ENCODE measurements at regions not wholly inside any gene's neighbourhood (a gene's known extent, or its start where the extent isn't known, plus 50 kb on each side); places are given as distances from the start of the nearest gene placed in this dataset.
"Not testable (repeated sequence)": the region's sequence is repeated elsewhere in the genome, so short reads cannot be mapped to it uniquely, and the experiment has no call there.

DNA sequence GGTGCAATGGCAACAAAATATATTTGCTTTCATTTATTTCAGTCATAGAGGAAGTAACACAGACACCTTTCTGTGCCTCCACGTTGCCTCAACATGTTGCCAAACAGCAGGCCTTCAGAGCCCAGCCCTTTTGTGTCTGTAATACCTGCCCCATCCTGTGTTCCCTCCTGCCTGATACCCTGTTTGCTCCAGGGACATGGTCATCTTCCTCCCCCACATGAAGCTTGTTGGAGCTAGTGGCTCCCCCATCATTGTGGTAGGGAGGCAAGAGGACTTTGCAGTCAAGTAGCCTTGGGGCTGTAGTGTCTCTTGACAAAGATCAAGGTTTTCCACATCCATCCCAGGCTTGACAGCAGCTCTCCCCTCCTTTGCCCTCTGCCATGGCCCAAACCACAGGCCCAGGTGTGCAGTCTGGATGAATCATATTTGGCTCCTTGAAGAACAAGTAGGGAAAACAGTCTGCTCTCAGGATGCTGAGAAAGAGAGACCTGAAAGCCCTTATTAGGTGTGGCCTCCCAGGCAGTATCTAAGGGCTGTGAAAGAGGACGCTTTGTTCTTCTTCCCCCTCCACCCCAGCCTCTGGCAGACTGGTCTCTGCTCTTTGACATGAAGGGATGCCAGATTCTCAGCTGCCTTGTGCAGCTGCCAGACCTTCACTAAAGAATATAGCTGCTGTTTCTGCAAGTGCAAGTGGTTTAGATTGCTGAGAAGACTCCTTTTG lies 329.0 kb downstream of the C12orf75 start:
- peak; percentile 76 for DNase-seq

DNA sequence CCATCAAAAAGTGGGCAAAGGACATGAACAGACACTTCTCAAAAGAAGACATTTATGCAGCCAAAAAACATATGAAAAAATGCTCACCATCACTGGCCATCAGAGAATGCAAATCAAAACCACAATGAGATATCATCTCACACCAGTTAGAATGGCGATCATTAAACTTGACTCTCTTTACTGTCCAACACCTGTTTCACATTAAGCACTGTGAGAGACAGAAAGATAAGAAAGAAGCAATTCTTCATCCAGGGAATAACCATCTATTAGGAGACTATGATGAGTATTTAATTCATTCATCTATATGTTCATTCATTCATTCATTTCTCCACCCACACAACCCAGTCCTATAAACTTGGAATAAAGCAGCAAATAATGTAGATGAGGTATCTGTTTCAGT lies 334.3 kb downstream of the C12orf75 start:
- not testable (repeated sequence) for DNase-seq

DNA sequence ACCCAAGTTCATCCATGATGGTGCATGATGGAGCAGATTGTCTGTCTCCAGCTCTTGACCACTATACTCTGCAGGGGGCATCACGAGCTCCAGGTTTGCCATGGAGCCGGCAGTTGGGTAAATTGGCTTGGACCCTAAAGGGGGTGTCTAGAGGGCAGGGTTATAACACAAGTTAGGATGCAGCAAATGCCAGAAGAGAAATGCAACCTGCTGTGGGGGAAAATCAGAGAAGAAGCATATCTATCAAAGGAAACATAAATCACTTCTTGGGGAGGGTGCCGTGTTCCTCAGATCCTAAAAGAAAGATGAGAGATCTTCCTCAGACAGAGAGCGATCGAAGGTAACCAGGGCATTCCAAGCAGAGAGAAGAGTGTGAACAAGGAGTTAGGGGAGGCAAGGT lies 334.9 kb downstream of the C12orf75 start:
- no peak for DNase-seq

- DNase-seq: no peak
Measured at GRCh38 chr12:105667973-105668743, 337.7 kb downstream of the C12orf75 start.

GRCh38 chr12:105670672-105671071 lies 340.2 kb downstream of the C12orf75 start:
- no peak for DNase-seq

GRCh38 chr12:105671720-105672119 lies 341.2 kb downstream of the C12orf75 start:
- DNase-seq: no peak

GRCh38 chr12:105672121-105672975 lies 341.9 kb downstream of the C12orf75 start:
- peak; percentile 80 for DNase-seq

GRCh38 chr12:105674871-105675699 lies 344.6 kb downstream of the C12orf75 start:
- DNase-seq: no peak

- no peak for DNase-seq
Measured at GRCh38 chr12:105676694-105677093, 346.2 kb downstream of the C12orf75 start.

DNA sequence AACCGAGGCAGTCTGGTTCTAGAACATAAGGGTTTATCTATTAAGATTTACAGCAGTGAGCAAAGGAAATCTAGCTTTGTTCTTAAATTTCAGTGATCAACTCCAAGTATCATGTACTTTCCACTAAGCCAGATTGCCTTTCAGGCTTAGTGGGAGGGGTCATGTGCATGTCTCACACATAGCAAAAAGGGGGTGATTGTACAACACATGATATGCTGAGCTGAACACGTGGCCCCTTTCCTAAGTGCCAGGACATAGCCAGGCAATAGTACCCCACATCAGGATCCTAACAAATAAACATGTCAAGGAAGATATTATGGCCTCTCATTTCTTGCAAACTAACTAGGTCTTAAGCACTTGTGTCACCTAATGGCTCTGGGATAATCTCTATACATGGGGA lies 347.2 kb downstream of the C12orf75 start:
- DNase-seq: no peak

DNA sequence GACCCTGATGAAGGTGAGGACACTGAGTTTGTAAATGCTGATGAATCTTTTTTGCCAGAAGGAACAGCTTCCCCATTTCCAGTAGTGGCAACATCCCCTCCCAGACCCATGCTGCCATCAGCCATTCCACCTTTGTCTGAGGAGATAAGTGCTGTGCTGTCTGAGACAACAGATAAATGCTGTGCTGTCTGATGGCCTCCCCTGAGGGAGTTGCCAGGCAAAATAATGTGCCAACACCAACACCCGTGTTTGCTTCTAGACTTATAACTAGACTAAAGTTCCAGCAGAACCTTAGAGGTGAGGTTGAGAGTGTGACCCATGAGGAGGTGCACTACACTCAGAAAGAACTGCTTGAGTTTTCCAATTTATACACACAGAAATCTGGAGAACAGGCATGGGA lies 349.5 kb downstream of the C12orf75 start:
- DNase-seq: no peak

DNA sequence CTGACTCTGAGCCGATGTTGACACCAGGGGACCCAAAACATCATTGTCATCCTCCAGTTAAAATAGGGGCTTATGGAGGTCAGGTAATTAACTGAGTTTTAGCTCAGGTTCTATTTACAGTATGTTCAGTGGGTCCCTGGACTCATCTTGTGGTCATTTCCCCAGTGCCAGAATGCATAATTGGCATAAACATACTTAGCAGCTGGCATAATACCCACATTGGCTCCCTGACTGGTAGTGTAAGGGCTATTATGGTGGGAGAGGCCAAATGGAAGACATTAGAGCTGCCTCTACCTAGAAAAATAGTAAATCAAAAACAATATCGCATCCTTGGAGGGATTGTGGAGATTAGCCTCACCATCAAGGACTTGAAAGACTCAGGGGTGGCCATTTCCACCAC lies 350.9 kb downstream of the C12orf75 start:
- DNase-seq: no peak

DNA sequence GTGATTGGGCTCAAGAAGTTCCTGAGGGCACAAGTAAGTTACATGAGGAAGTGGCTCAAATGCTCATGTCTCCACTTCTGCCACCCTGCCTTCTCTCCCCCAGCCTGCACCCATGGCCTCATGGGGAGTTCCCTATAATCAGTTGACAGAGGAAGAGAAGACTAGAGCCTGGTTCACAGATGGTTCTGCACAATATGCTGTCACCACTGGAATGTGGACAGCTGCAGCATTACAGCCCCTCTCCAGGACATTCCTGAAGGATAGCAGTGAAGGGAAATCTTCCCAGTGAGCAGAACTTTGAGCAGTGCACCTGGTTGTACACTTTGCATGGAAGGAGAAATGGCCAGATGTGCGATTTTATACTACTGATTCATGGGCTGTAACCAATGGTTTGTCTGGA lies 352.3 kb downstream of the C12orf75 start:
- not testable (repeated sequence) for DNase-seq

- not testable (repeated sequence) for DNase-seq
Measured at GRCh38 chr12:105683836-105684235, 353.3 kb downstream of the C12orf75 start.

DNA sequence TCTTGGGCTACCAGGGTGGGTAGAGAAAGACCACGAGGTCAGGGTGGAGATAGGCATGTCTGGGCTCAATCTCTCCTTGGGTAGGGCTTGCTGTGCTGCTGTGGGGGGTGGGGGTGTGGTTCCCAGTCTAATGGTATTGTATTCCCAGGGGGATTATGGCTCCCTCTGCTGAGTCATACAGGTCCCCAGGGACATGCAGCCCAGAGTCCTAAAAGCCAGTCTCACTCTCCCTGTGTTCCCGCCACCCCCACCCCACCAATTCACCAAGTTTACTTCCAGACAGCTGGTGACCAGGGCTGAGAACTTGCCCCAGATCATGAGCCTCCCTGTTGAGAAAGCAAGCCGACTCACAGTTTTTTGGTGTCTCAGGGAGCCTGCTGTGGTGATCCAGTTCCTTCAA lies 367.6 kb downstream of the C12orf75 start:
- DNase-seq: no peak

DNA sequence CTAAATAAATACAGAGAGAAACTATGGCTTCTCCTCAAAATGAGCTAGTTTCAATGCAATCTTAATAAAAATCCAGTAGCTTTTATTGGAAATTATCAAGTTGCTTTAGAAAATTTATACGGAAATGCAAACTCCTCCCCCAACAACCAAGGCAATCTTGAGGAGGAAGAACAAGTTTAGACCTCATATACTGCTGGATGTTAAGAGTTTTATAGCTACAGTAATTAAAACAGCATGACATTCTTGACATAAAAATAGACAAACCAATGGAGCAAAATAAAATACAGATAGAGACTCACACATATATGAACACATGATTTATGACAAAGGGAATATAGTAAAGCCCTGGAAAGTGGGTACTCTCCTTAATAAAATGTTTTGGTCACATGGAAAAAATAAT lies 368.7 kb downstream of the C12orf75 start:
- no peak for DNase-seq

DNA sequence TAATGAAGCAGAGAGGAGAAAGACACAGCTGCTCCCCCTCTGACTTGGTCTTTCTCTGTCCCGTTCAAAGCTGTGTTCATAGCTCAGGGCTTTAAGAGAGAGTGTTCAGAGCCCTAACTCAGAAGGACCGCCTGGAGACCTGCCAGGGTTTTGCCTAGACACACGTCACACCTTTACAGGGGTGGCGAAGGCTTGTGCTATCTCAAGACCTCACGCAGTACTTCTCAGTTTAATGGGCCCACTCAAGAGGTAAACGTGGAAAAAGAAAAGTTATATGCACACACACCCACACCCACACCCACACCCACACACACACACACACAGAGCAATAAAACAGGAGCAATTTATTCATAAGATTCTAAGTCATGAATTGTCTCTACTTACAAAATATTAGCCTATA lies 374.3 kb downstream of the C12orf75 start:
- no peak for DNase-seq

DNA sequence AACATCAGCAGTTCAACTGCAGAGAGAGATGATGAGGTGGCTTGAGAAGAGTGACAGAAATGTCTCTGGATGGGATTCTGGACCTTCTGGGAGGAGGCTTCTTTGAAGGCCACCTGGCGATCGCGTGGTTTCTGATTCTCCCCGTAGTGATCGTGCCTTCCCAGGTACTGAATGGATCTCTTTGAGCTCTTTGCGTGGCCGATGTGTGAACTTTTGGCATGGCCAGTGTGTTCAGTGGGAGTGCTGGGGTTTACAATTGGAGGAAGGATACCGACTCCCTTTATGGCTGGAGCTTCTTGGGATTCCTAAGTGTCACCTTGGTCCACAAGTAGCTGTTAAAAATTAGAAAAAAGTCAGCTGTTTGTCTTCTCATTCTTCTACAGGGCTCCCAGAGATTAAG lies 374.7 kb downstream of the C12orf75 start:
- no peak for DNase-seq

GRCh38 chr12:105705765-105706164 lies 375.3 kb downstream of the C12orf75 start:
- DNase-seq: peak; percentile 55

- DNase-seq: no peak
Measured at GRCh38 chr12:105706321-105706972, 376.0 kb downstream of the C12orf75 start.

DNA sequence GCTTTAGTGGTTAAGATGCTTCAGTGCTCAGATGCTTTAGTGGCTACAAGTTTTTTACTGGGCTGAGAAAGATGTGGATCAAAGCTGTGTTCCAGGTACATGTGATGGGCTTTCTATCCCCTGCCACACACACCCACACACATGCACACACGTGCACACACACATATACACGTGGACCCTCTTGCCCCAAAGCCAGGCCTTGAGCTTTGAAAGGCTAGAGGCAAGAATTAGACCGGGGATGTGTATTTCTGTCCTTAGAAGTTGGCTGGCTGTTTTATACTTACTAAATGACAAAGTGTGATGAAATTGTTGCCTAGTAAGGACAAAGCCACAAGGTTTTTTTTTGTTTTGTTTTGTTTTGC lies 376.5 kb downstream of the C12orf75 start:
- DNase-seq: no peak
